Activated CD4-positive, alpha-beta T cell treated with anti-CD3 and anti-CD28 coated beads for 36 hours (primary cell): ENCODE measurements at regions not wholly inside any gene's neighbourhood (a gene's known extent, or its start where the extent isn't known, plus 50 kb on each side); places are given as distances from the start of the nearest gene placed in this dataset.

Source experiments
- ATAC-seq: fragments of 200-7000 bp; cut with Tn5 transposase; one replicate; pipeline ENCODE4 v1.10.0; 2021; ENCODE audit warnings: mild to moderate bottlenecking, moderate library complexity
- CTCF ChIA-PET: fragments of 350-600 bp; sonication (Branson Sonifier 250); formaldehyde crosslinking; loops from one replicate; lab custom pipeline; 2021; ENCODE audit warnings: antibody characterized with exemption; lab: Charles Lee
- POLR2A ChIA-PET: fragments of 350-600 bp; sonication (Branson Sonifier 250); formaldehyde crosslinking; loops from one replicate; lab custom pipeline; 2021; ENCODE audit warnings: antibody characterized with exemption, inconsistent platforms; lab: Charles Lee
- DNase-seq: peaks from one replicate; pipeline ENCODE4 v3.0.0-alpha.2; 2020
- H3K27ac Mint-ChIP-seq: one replicate; pipeline ENCODE4 v1.8.0; 2021; ENCODE audit warnings: mixed read lengths
- H3K27me3 Mint-ChIP-seq: one replicate; pipeline ENCODE4 v1.8.0; 2021; ENCODE audit warnings: mixed read lengths
- H3K36me3 Mint-ChIP-seq: one replicate; pipeline ENCODE4 v1.8.0; 2021; ENCODE audit warnings: low read depth, mixed read lengths
- H3K4me1 Mint-ChIP-seq: one replicate; pipeline ENCODE4 v1.8.0; 2021; ENCODE audit warnings: mixed read lengths
- H3K4me3 Mint-ChIP-seq: one replicate; pipeline ENCODE4 v1.8.0; 2021; ENCODE audit warnings: mild to moderate bottlenecking, moderate library complexity, mixed read lengths
- H3K9me3 Mint-ChIP-seq: one replicate; pipeline ENCODE4 v1.8.0; 2021; ENCODE audit warnings: low read depth, mixed read lengths
- intact Hi-C, 2 experiments: fragments of 100-400 bp; cut with DNase I in 1 of 2; cut with micrococcal nuclease in 1 of 2; formaldehyde crosslinking; loops; one replicate each; pipeline versions ENCODE4 v1.14.2 to v1.15.1; 2022 to 2024; cut with DNase I, micrococcal nuclease

GRCh38 chr10:130244031-130244927 is 108.1 kb downstream of the GLRX3 start:
- Mint-ChIP-seq H3K4me1 (peaks cover 19% of the 10 kb centered on the region), H3K27me3 (peaks cover 31% of the 10 kb centered on the region), H3K27ac (no peak overlapping the region), H3K9me3 (peaks cover 8% of the 10 kb centered on the region), H3K4me3 (no peak overlapping the region), H3K36me3 (peaks cover 3% of the 10 kb centered on the region)
- DNase-seq (no peak), ATAC-seq (no peak)
- POLR2A ChIA-PET, result no interaction called here
- intact Hi-C loops, result no loop called here
- CTCF ChIA-PET, result no interaction called here

GRCh38 chr10:130244928-130245495 is 108.8 kb downstream of the GLRX3 start:
- peaks cover 3% of the 10 kb centered on the region for H3K36me3 Mint-ChIP-seq
- CTCF ChIA-PET, result no interaction called here
- H3K27ac Mint-ChIP-seq, result no peak overlapping the region
- peaks cover 31% of the 10 kb centered on the region for H3K27me3 Mint-ChIP-seq
- H3K4me3 Mint-ChIP-seq, result no peak overlapping the region
- ATAC-seq (no peak), DNase-seq (no peak)
- peaks cover 19% of the 10 kb centered on the region for H3K4me1 Mint-ChIP-seq
- intact Hi-C loops, result no loop called here
- peaks cover 8% of the 10 kb centered on the region for H3K9me3 Mint-ChIP-seq
- POLR2A ChIA-PET, result no interaction called here

- POLR2A ChIA-PET, result no interaction called here
- Mint-ChIP-seq H3K4me3 (no peak overlapping the region), H3K9me3 (peaks cover 4% of the 10 kb centered on the region)
Measured at GRCh38 chr10:130246113-130246512, 109.9 kb downstream of the GLRX3 start.

GRCh38 chr10:130250127-130250526 is 113.9 kb downstream of the GLRX3 start:
- ATAC-seq (no peak), DNase-seq (no peak)
- no peaks in the 10 kb centered on the region for H3K36me3 Mint-ChIP-seq
- H3K4me3 Mint-ChIP-seq, result no peak overlapping the region
- H3K27ac Mint-ChIP-seq, result no peak overlapping the region
- POLR2A ChIA-PET, result no interaction called here
- intact Hi-C loops, result no loop called here
- peaks cover 8% of the 10 kb centered on the region for H3K27me3 Mint-ChIP-seq
- no peaks in the 10 kb centered on the region for H3K9me3 Mint-ChIP-seq
- no peaks in the 10 kb centered on the region for H3K4me1 Mint-ChIP-seq
- CTCF ChIA-PET, result interaction anchor here (0.7 kb wide), 1 partner anchor 31 kb away, joined by 3 read pairs; no protein-coding TSS in a partner anchor

More at GRCh38 chr10:130246113-130246512, 109.9 kb downstream of the GLRX3 start:
- H3K27ac Mint-ChIP-seq, result no peak overlapping the region
- peaks cover under 1% of the 10 kb centered on the region for H3K36me3 Mint-ChIP-seq
- CTCF ChIA-PET, result no interaction called here
- intact Hi-C loops, result no loop called here
- H3K4me1 Mint-ChIP-seq, result peaks cover 19% of the 10 kb centered on the region
- peaks cover 27% of the 10 kb centered on the region for H3K27me3 Mint-ChIP-seq
- no peak for DNase-seq
- no peak for ATAC-seq

GRCh38 chr10:130251766-130252165 is 115.6 kb downstream of the GLRX3 start:
- DNase-seq (no peak), ATAC-seq (no peak)
- Mint-ChIP-seq H3K27ac (no peak overlapping the region), H3K4me3 (no peak overlapping the region), H3K9me3 (no peaks in the 10 kb centered on the region), H3K27me3 (peaks cover 2% of the 10 kb centered on the region), H3K36me3 (no peaks in the 10 kb centered on the region), H3K4me1 (no peaks in the 10 kb centered on the region)
- ChIA-PET POLR2A (no interaction called here), CTCF (no interaction called here)
- intact Hi-C loops, result no loop called here

GRCh38 chr10:130254243-130254642 is 118.1 kb downstream of the GLRX3 start:
- intact Hi-C loops, result no loop called here
- no peak overlapping the region for H3K4me3 Mint-ChIP-seq

GRCh38 chr10:130254662-130255061 is 118.5 kb downstream of the GLRX3 start:
- ChIA-PET POLR2A (no interaction called here), CTCF (no interaction called here)
- Mint-ChIP-seq H3K4me1 (no peaks in the 10 kb centered on the region), H3K27me3 (no peaks in the 10 kb centered on the region), H3K4me3 (no peak overlapping the region), H3K9me3 (no peaks in the 10 kb centered on the region), H3K36me3 (no peaks in the 10 kb centered on the region), H3K27ac (no peak overlapping the region)
- intact Hi-C loops, result no loop called here
- ATAC-seq (no peak), DNase-seq (no peak)

More at GRCh38 chr10:130254243-130254642, 118.1 kb downstream of the GLRX3 start:
- ChIA-PET POLR2A (no interaction called here), CTCF (no interaction called here)
- no peak overlapping the region for H3K27ac Mint-ChIP-seq
- H3K4me1 Mint-ChIP-seq, result no peaks in the 10 kb centered on the region
- H3K9me3 Mint-ChIP-seq, result no peaks in the 10 kb centered on the region
- DNase-seq (no peak), ATAC-seq (no peak)
- H3K27me3 Mint-ChIP-seq, result no peaks in the 10 kb centered on the region
- H3K36me3 Mint-ChIP-seq, result no peaks in the 10 kb centered on the region

- H3K27me3 Mint-ChIP-seq, result no peaks in the 10 kb centered on the region
- intact Hi-C loops, result no loop called here
- H3K4me1 Mint-ChIP-seq, result no peaks in the 10 kb centered on the region
- no peak overlapping the region for H3K4me3 Mint-ChIP-seq
- no peaks in the 10 kb centered on the region for H3K9me3 Mint-ChIP-seq
- DNase-seq (no peak), ATAC-seq (no peak)
- no peaks in the 10 kb centered on the region for H3K36me3 Mint-ChIP-seq
- CTCF ChIA-PET, result no interaction called here
- no peak overlapping the region for H3K27ac Mint-ChIP-seq
- POLR2A ChIA-PET, result no interaction called here
Measured at GRCh38 chr10:130255777-130256176, 119.6 kb downstream of the GLRX3 start.

GRCh38 chr10:130257897-130258296 is 121.7 kb downstream of the GLRX3 start:
- Mint-ChIP-seq H3K36me3 (no peaks in the 10 kb centered on the region), H3K9me3 (no peaks in the 10 kb centered on the region)
- POLR2A ChIA-PET, result no interaction called here

GRCh38 chr10:130259380-130259779 is 123.2 kb downstream of the GLRX3 start:
- DNase-seq, result no peak
- intact Hi-C loops, result no loop called here
- H3K9me3 Mint-ChIP-seq, result no peaks in the 10 kb centered on the region
- ChIA-PET CTCF (no interaction called here), POLR2A (no interaction called here)
- H3K4me3 Mint-ChIP-seq, result no peak overlapping the region
- no peaks in the 10 kb centered on the region for H3K4me1 Mint-ChIP-seq
- H3K27ac Mint-ChIP-seq, result no peak overlapping the region
- ATAC-seq, result no peak
- no peaks in the 10 kb centered on the region for H3K27me3 Mint-ChIP-seq
- H3K36me3 Mint-ChIP-seq, result no peaks in the 10 kb centered on the region

More at GRCh38 chr10:130257897-130258296, 121.7 kb downstream of the GLRX3 start:
- no peak for ATAC-seq
- H3K27ac Mint-ChIP-seq, result no peak overlapping the region
- CTCF ChIA-PET, result interaction anchor here (0.7 kb wide), 1 partner anchor 1948 kb away, joined by 3 read pairs; no protein-coding TSS in a partner anchor
- intact Hi-C loops, result no loop called here
- DNase-seq, result no peak
- H3K4me1 Mint-ChIP-seq, result no peaks in the 10 kb centered on the region
- no peak overlapping the region for H3K4me3 Mint-ChIP-seq
- H3K27me3 Mint-ChIP-seq, result no peaks in the 10 kb centered on the region

- H3K4me1 Mint-ChIP-seq, result no peaks in the 10 kb centered on the region
- H3K36me3 Mint-ChIP-seq, result no peaks in the 10 kb centered on the region
- H3K27me3 Mint-ChIP-seq, result no peaks in the 10 kb centered on the region
- no peaks in the 10 kb centered on the region for H3K9me3 Mint-ChIP-seq
- H3K4me3 Mint-ChIP-seq, result no peak overlapping the region
- no peak overlapping the region for H3K27ac Mint-ChIP-seq
- intact Hi-C loops, result no loop called here
- ATAC-seq, result no peak
- POLR2A ChIA-PET, result no interaction called here
- CTCF ChIA-PET, result interaction anchor here (0.6 kb wide), 1 partner anchor 70 kb away, joined by 5 read pairs; no protein-coding TSS in a partner anchor
- no peak for DNase-seq
Measured at GRCh38 chr10:130261306-130261705, 125.1 kb downstream of the GLRX3 start.

- H3K4me3 Mint-ChIP-seq, result no peak overlapping the region
- no peaks in the 10 kb centered on the region for H3K9me3 Mint-ChIP-seq
- POLR2A ChIA-PET, result no interaction called here
- no peak overlapping the region for H3K27ac Mint-ChIP-seq
- CTCF ChIA-PET, result interaction anchor here (0.6 kb wide), 1 partner anchor 70 kb away, joined by 5 read pairs; no protein-coding TSS in a partner anchor
- intact Hi-C loops, result no loop called here
- ATAC-seq, result no peak
- DNase-seq, result no peak
- H3K27me3 Mint-ChIP-seq, result no peaks in the 10 kb centered on the region
- no peaks in the 10 kb centered on the region for H3K36me3 Mint-ChIP-seq
- no peaks in the 10 kb centered on the region for H3K4me1 Mint-ChIP-seq
Measured at GRCh38 chr10:130261766-130262165, 125.6 kb downstream of the GLRX3 start.
